WTC11 (cell line): ENCODE measurements at regions not wholly inside any gene's neighbourhood (a gene's known extent, or its start where the extent isn't known, plus 50 kb on each side); places are given as distances from the start of the nearest gene placed in this dataset.

Experiments used
- ATAC-seq: fragments of 200-7000 bp; cut with Tn5 transposase; 2 replicates; pipeline ENCODE4 v1.10.0; 2021; ENCODE audit warnings: mild to moderate bottlenecking, moderate library complexity
- CTCF ChIA-PET: fragments of 300-600 bp; sonication (Branson Sonifier 250); formaldehyde crosslinking; loops from one replicate; lab custom pipeline; 2021; ENCODE audit warnings: antibody characterized with exemption; lab: Charles Lee
- POLR2A ChIA-PET: fragments of 350-600 bp; sonication (Branson Sonifier 250); formaldehyde crosslinking; loops from one replicate; lab custom pipeline; 2021; ENCODE audit warnings: antibody characterized with exemption; lab: Charles Lee
- DNase-seq: peaks from one replicate; pipeline ENCODE4 v3.0.0; 2021; ENCODE audit warnings: low spot score
- H3K27ac Mint-ChIP-seq: 2 replicates; pipeline ENCODE4 v1.8.0; 2021; ENCODE audit warnings: mixed read lengths
- H3K27me3 Mint-ChIP-seq: 2 replicates; pipeline ENCODE4 v1.8.0; 2021; ENCODE audit warnings: low read depth, mild to moderate bottlenecking, moderate library complexity, mixed read lengths
- H3K36me3 Mint-ChIP-seq: 2 replicates; pipeline ENCODE4 v1.8.0; 2021; ENCODE audit warnings: mixed read lengths
- H3K4me1 Mint-ChIP-seq: 2 replicates; pipeline ENCODE4 v1.8.0; 2022; ENCODE audit warnings: mixed read lengths
- H3K4me3 Mint-ChIP-seq: 2 replicates; pipeline ENCODE4 v1.8.0; 2021; ENCODE audit warnings: mild to moderate bottlenecking, moderate library complexity, mixed read lengths
- H3K9me3 Mint-ChIP-seq: 2 replicates; pipeline ENCODE4 v1.8.0; 2021; ENCODE audit warnings: mixed read lengths
- ATF3 ChIP-seq: sonication (generic); formaldehyde crosslinking; conservative IDR thresholded peaks from 2 replicates; pipeline ENCODE4 v1.8.1; 2022; ENCODE audit warnings: mild to moderate bottlenecking, missing genetic modification reagents
- CTCF ChIP-seq: fragments of 200-600 bp; IDR thresholded peaks from 2 replicates; pipeline ENCODE4 v1.8.0; 2022; ENCODE audit warnings: antibody characterized with exemption
- E2F1 ChIP-seq: sonication (generic); formaldehyde crosslinking; IDR thresholded peaks from 2 replicates; pipeline ENCODE4 v1.8.0; 2022; ENCODE audit warnings: mild to moderate bottlenecking, missing genetic modification reagents
- E2F4 ChIP-seq: sonication (generic); formaldehyde crosslinking; IDR thresholded peaks from 2 replicates; pipeline ENCODE4 v1.8.1; 2022; ENCODE audit warnings: low read depth, mild to moderate bottlenecking, moderate library complexity, missing genetic modification reagents, borderline replicate concordance
- ESRRA ChIP-seq: sonication (generic); formaldehyde crosslinking; IDR thresholded peaks from 2 replicates; pipeline ENCODE4 v1.8.1; 2022; ENCODE audit warnings: mild to moderate bottlenecking, missing genetic modification reagents, borderline replicate concordance
- GTF2I ChIP-seq: fragments of 250-450 bp; sonication (Bioruptor Pico); conservative IDR thresholded peaks from 2 replicates; pipeline ENCODE4 v1.4.0; 2021; ENCODE audit warnings: mild to moderate bottlenecking
- NR3C1 ChIP-seq: sonication (generic); formaldehyde crosslinking; conservative IDR thresholded peaks from 2 replicates; pipeline ENCODE4 v1.8.1; 2023; ENCODE audit warnings: low read depth, mild to moderate bottlenecking, missing genetic modification reagents
- PREB ChIP-seq: sonication (generic); formaldehyde crosslinking; IDR thresholded peaks from 2 replicates; pipeline ENCODE4 v1.8.1; 2022; ENCODE audit warnings: mild to moderate bottlenecking, missing genetic modification reagents, moderate library complexity, borderline replicate concordance
- SMAD4 ChIP-seq: sonication (generic); formaldehyde crosslinking; IDR thresholded peaks from 2 replicates; pipeline ENCODE4 v1.8.0; 2022; ENCODE audit warnings: mild to moderate bottlenecking, missing genetic modification reagents
- SP1 ChIP-seq: sonication (generic); formaldehyde crosslinking; conservative IDR thresholded peaks from 2 replicates; pipeline ENCODE4 v1.8.1; 2022; ENCODE audit warnings: missing genetic modification reagents
- TEAD4 ChIP-seq: sonication (generic); formaldehyde crosslinking; IDR thresholded peaks from 2 replicates; pipeline ENCODE4 v1.8.0; 2022; ENCODE audit warnings: mild to moderate bottlenecking, missing genetic modification reagents
- ZMAT4 ChIP-seq: fragments of 250-450 bp; sonication (Bioruptor Pico); IDR thresholded peaks from 2 replicates; pipeline ENCODE4 v1.9.0; 2021; ENCODE audit warnings: mild to moderate bottlenecking
- ZNF138 ChIP-seq: sonication (generic); formaldehyde crosslinking; conservative IDR thresholded peaks from 2 replicates; pipeline ENCODE4 v1.8.1; 2022; ENCODE audit warnings: mild to moderate bottlenecking, moderate library complexity, missing genetic modification reagents
- ZNF317 ChIP-seq: sonication (generic); formaldehyde crosslinking; IDR thresholded peaks from 2 replicates; pipeline ENCODE4 v1.8.1; 2023; ENCODE audit warnings: low read depth, mild to moderate bottlenecking, moderate library complexity, missing genetic modification reagents, borderline replicate concordance
- ZNF423 ChIP-seq: fragments of 250-450 bp; sonication (Bioruptor Pico); IDR thresholded peaks from 2 replicates; pipeline ENCODE4 v2.1.2; 2022; ENCODE audit warnings: mild to moderate bottlenecking, moderate library complexity
- TF ChIP-seq, protein P1 (sequence below): sonication (generic); formaldehyde crosslinking; IDR thresholded peaks from 2 replicates; pipeline ENCODE4 v1.8.0; 2022; ENCODE audit warnings: mild to moderate bottlenecking, missing genetic modification reagents
- TF ChIP-seq, protein P2 (sequence below): fragments of 250-450 bp; sonication (Bioruptor Pico); IDR thresholded peaks from 2 replicates; pipeline ENCODE4 v1.9.0; 2021; ENCODE audit warnings: moderate library complexity, mild to moderate bottlenecking, inconsistent platforms, borderline replicate concordance
- TF ChIP-seq, protein P3 (sequence below): sonication (generic); formaldehyde crosslinking; IDR thresholded peaks from 2 replicates; pipeline ENCODE4 v1.8.1; 2023; ENCODE audit warnings: mild to moderate bottlenecking, missing genetic modification reagents

DNA sequence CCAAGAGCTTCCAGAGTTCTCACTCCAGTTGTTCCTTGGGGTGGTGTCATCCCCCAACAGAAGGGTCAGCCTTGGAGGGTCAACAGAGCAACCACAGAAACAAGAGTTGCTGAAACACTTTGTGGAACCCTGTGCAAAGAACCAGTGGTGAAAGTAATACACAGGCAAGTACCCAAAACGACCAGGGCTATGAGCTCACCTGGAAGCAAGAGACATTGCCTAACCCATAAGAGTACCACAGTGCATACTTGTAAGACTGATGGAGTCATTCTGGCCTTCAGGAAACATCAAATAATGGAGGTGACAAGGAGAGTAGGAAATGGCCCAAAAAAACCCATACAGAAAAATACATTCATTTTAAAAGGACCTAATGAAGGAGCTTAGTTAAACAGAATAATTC lies 184.3 kb upstream of the TSC22D1 start:
- Mint-ChIP-seq H3K36me3 (no peaks in the 10 kb centered on the region), H3K27me3 (no peaks in the 10 kb centered on the region), H3K27ac (no peak overlapping the region), H3K4me3 (no peak overlapping the region), H3K9me3 (no peaks in the 10 kb centered on the region), H3K4me1 (peaks cover 20% of the 10 kb centered on the region)
- ChIA-PET CTCF (no interaction called here), POLR2A (no interaction called here)
- no peak for ATAC-seq
- TF ChIP-seq NR3C1 (CRISPR knock-in tag) (no peak), SMAD4 (CRISPR knock-in tag) (no peak), PREB (CRISPR knock-in tag) (no peak), ESRRA (CRISPR knock-in tag) (no peak), ZMAT4 (no peak), CTCF (no peak), E2F4 (CRISPR knock-in tag) (no peak), TEAD4 (CRISPR knock-in tag) (no peak), GTF2I (CRISPR knock-in tag) (no peak), ZNF423 (CRISPR knock-in tag) (no peak), ATF3 (CRISPR knock-in tag) (no peak), ZNF317 (CRISPR knock-in tag) (no peak), ZNF138 (CRISPR knock-in tag) (no peak), E2F1 (CRISPR knock-in tag) (no peak), SP1 (CRISPR knock-in tag) (no peak)
- TF ChIP-seq, protein P1, sequence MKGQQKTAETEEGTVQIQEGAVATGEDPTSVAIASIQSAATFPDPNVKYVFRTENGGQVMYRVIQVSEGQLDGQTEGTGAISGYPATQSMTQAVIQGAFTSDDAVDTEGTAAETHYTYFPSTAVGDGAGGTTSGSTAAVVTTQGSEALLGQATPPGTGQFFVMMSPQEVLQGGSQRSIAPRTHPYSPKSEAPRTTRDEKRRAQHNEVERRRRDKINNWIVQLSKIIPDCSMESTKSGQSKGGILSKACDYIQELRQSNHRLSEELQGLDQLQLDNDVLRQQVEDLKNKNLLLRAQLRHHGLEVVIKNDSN (CRISPR knock-in tag), result no peak
- TF ChIP-seq, protein P2, sequence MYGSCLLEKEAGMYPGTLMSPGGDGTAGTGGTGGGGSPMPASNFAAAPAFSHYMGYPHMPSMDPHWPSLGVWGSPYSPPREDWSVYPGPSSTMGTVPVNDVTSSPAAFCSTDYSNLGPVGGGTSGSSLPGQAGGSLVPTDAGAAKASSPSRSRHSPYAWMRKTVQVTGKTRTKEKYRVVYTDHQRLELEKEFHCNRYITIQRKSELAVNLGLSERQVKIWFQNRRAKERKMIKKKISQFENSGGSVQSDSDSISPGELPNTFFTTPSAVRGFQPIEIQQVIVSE, result no peak
- TF ChIP-seq, protein P3, sequence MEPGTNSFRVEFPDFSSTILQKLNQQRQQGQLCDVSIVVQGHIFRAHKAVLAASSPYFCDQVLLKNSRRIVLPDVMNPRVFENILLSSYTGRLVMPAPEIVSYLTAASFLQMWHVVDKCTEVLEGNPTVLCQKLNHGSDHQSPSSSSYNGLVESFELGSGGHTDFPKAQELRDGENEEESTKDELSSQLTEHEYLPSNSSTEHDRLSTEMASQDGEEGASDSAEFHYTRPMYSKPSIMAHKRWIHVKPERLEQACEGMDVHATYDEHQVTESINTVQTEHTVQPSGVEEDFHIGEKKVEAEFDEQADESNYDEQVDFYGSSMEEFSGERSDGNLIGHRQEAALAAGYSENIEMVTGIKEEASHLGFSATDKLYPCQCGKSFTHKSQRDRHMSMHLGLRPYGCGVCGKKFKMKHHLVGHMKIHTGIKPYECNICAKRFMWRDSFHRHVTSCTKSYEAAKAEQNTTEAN (CRISPR knock-in tag), result no peak
- no peak for DNase-seq
